Stimulated activated CD8-positive, alpha-beta memory T cell treated with anti-CD3 and anti-CD28 coated beads, Interleukin-15, amount 100 ng/mL, for 24 hours (primary cell): ENCODE measurements at regions not wholly inside any gene's neighbourhood (a gene's known extent, or its start where the extent isn't known, plus 50 kb on each side); places are given as distances from the start of the nearest gene placed in this dataset.
"Not testable (repeated sequence)": the region's sequence is repeated elsewhere in the genome, so short reads cannot be mapped to it uniquely, and the experiment has no call there.

Experiments
- DNase-seq: peaks from one replicate; pipeline ENCODE4 v3.0.0-alpha.2; 2020; ENCODE audit warnings: low read depth

DNA sequence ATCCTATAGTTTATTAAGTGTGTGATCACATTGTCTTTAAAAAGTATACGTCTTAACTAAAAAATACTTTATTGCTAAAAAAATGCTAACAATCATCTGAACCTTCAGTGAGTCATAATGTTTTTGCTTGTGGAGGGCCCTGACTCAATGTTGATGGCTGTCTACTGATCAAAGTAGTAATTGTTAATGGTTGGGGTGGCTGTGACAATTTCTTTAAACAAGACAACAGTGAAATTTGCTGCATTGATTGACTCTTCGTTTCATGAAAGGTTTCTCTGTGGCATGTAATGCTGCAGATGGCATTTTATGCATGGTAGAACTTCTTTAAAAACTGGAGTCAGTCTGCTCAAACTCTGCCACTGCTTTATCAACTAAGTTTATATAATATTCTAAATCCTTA lies 101.4 kb upstream of the IL15 start:
- no peak for DNase-seq

DNA sequence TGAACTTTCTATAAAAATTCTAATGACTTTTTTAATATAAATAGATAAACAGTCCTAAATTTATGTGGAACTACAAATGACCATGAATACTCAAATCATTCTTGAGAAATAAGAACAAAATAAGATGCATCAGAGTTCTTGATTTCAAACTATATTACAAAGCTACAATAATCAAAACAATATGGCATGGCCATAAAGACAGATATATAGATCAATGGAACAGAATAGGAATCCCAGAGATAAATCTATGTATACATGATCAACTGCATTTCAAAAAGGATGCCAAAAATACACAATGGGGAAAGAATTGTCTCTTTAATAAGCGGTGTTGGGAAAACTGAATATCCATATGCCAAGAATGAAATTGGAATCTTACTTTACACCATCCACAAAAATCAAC lies 98.4 kb upstream of the IL15 start:
- DNase-seq, result no peak

DNA sequence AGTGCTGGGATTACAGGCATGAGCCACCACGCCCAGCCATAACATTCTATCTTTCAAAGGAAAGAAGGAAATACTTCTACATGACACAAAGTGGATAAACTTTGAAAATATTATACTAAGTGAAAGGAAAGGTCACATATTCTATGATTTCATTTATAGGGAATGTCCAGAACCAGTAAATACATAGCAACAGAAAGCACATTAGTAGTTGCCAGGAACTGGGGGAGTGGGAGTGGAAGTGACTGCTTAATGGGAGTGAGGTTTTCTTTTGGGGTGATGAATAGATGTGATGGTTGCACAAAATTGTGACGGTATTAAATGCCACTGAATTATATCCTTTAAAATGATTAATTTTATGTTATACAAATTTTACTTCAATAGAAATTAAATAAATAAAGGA lies 95.7 kb upstream of the IL15 start:
- no peak for DNase-seq

DNA sequence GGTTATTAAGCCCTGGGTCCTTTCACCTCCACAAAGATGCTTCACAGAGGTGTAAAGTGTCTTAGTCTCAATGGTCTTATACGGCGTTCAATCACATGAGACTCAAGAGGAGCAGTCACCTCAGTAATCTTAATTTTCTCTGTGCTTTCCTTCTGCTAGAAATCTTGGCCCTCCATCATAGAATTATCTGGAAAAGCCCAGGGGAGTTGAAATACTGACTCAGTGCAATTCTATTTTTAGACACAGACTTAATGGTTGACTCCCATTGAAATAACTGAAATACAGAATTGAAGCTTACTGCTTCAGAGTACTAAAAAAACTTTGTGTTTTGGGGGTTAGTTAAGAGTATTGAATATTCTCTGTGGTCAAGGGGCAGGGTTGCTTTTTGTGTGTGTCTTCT lies 94.5 kb upstream of the IL15 start:
- DNase-seq, result no peak

DNA sequence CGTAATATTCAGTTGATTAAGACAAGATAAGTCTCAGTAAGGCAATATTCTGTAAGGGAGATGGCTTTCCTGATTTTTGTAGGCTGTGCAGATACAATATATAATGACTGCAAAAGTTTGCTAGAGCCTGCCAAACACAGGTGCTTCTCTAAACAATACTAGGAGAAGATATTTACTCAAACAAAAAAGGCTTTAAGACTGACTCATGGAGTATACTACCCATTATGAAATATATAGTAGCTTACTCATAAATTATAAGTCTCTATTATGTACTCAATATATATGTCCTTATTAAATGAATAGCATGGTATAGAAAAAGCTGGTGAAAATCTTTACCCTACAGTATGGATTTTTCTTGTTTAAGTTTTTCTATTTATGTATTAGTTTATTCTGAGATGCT lies 93.2 kb upstream of the IL15 start:
- DNase-seq, result no peak

DNA sequence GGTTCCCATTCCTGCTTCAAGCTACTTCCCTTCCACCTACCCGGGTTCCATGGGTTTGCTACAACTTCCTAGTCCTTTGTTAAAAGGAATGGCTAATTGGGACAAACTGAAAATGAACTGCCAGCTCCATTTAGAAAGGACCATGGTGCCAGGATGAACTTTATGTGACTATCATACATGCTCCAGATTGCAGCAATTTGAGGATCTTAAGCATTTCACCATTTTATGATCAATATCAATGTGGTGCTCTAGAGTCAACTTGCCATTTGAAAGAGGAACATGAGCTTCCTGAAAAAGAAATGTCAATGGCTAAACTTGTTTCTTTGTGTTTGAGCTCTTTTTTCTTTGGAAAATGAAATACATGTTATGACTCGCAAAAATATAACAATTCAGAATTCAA lies 92.7 kb upstream of the IL15 start:
- no peak for DNase-seq

DNA sequence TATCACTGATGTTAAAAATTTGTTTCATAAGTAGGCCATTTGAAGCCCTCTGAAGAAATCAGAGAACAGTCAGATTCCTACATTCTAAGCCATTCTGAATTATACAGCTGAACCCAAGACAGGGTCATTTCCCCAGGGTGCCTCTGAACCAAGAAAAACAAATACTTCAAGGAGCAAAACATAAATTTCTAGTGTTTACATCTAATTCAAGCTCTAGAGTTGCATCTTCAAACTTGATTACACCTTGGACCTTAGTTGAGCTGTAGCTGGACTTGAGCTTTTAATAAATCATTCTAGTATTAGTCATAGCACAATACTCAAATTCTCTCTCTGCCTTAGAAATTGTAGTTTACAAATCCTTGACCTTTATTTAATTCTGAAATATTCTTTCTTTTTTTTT lies 87.6 kb upstream of the IL15 start:
- DNase-seq, result no peak

DNA sequence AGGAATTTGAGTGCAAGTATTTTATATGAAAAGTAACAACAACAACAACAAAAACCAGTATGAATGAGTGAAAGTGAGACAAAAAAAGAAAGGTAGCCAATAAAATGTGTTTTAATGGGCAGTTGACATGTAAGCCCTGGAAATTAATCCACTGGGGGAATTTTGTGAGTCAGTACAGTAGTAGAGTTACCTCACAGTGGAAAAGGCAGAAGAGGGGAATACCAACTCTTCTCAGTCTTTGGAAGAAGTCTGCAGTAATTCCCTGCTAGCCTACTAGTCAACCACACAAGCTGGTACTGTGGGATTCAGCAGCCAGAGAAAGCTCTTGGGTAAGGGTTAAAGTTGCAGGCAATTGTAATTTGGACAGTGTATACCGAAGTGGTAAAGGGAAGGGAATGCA lies 76.3 kb upstream of the IL15 start:
- DNase-seq, result no peak

DNA sequence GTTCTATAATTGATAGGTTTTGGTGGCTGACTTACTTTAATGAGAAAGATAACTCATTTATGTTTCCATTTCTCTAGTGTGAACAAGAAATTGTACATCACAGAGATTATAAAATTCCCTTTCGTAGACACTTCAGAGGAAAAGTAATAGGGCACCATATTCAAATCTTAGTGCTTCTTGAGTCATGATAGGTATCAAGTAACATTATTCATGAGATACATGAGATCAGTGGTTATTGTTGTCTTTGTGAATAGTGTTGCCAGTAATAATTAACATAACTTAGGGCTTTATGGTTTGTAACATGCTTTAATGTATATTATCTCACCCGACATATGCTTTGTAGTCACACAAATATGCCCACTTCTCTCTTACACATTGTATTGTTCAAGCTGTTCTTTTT lies 73.7 kb upstream of the IL15 start:
- no peak for DNase-seq

DNA sequence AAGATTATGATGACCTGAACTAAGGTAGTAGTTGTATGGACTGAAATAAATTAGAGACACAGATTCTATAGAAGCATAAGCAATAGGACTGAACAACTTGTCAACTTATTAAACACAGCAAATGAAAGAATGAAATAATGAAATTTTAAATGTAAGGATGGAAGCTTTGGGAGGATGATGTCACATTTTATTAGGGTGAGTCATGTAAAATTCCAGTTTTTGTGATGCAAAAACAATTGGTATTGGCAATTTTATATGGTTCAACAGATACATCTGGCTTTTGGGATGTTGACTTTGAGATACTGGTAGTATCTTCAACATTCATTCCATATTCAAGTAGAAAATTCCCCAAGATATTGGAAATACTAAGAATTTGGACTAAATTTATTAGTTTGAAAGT lies 72.7 kb upstream of the IL15 start:
- DNase-seq, result no peak

DNA sequence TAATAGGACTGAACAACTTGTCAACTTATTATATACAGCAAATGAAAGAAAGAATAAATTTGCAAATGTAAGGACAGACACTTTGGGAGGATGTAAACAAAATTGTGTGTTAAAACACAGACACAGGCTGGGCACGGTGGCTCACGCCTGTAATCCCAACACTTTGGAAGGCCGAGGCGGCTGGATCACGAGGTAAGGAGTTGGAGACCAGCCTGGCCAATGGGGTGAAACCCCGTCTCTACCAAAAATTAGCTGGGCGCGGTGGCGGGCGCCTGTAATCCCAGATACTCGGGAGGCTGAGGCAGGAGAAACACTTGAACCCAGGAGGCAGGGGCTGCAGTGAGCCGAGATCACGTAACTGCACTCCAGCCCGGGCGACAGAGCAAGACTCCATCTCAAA lies 71.4 kb upstream of the IL15 start:
- not testable (repeated sequence) for DNase-seq

DNA sequence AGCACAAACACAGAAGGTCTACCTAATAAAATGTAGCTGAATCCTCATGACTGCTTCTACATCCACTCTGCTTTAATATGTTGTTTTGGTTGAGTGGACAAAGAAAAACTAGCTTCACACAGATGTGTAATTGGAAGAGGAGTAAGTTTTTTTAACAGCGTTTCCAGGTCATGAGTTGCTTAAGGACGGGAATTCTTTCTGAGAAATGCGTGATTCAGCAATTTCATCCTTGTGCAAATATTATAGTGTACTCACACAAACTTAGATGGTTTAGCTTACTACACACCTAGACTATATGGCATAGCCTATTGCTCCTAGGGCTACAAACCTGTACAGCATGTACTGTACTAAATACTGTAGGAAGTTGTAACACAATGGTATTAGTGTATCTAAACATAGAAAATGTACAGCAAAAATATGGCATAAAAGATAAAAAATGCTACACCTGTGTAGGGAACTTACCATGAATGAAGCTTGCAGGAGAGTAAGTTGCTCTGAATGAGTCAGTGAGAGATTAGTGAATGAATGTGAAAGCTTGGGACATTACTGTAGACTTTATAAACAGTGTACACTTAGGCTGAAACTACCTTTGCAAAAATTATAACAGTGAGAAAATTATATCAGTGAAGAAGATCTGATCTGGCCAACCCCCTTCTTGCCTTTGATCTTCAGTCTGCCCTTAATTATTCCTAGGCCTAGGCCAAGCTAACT lies 70.8 kb upstream of the IL15 start:
- no peak for DNase-seq

DNA sequence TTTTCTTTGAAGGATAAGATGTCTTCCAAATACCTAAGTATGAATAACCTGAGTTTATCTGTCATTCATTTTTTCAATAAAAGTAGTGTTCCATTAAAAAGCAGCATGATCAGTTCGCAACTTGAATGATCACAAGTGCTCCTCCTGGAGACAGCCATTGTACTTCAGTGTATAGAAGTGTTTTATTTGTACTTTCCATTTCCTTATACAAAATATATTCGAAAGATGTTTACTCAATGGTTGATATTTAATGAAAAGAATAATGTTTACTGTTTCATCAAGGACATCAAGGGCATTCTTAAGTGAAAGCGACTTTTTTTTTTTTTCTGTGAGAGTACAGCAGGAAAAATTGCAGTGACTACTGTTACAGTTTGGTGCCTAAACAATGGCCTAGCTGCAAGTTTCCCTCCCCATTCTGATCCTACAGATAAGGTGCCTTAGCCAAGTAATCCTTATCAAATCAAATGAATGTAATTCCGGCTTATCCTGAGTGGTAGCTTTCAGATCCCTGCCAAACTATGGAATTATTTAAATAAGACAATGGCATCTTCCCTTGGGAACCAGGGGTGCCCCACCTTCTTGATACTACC lies 69.0 kb upstream of the IL15 start:
- DNase-seq, result no peak

DNA sequence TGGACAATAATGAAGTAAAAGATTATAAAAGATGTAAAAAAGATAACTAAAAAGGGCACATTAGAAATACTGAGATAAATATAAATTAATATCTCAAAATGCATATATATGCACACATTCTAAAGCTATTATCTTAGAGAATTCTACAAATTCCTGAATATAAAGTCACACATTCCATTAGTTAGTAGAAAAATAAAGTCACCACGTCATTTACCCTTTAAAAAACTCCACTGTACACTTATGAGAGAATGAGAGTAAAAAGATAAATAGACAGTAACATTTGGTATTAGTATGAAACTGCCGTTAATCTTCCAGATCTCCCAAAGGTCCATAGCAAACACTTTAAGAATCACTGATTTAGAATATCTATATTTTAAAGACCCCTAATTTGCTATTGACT lies 67.2 kb upstream of the IL15 start:
- no peak for DNase-seq

DNA sequence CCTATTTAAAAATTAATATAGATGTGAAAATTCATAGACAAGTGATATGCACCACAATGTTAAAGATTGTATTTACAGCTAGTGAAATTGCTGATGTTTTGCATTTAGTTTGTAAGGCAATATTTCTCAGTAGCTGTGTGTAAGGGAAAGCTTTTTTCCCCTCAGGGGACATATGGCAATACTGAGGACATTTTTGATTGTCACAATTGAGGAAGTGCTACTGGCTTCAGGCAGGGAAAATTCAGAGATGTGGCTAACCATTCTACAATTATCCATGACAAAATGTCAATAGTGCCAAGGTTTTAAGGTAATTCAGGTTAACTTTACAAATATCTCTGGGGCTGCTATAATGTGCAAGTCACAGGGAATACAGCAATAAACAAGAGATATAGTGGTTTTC lies 66.1 kb upstream of the IL15 start:
- no peak for DNase-seq

DNA sequence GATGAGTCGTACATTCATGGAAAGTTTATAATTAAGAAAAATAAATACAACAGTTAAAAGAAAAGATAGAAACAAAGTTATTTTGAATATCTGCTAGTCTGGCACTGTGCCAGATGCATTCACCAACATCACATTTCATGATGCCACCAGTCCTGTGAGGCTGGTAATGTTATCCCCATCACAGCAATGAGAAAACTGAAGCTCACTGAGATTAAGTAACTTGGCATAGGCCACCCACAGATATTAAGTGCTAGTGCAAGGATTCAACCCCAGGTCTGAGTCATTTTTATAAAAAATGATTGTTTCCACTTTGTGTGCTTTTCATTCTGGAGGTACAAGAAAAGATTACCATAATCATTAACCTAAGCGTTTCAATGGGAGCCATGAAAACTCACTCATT lies 65.0 kb upstream of the IL15 start:
- DNase-seq, result no peak

DNA sequence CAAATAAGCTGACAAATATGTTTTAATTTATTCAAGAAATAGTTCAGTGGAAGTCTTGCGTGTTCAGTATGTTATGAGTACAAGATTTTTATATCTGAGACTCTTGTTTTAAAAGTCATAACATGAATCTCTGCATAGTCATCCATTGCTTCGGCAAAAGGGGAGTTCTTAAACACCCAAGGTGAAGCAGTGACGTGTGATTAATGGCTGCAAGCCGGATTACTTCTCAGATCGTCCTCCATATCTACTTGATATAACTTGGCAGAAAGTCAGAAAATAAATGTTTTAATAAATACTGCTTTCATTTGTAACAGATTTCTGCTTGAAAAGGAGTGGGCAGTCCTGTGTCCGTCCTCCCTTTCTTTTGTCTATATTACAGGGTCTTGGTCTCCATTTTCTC lies 64.6 kb upstream of the IL15 start:
- DNase-seq, result no peak

DNA sequence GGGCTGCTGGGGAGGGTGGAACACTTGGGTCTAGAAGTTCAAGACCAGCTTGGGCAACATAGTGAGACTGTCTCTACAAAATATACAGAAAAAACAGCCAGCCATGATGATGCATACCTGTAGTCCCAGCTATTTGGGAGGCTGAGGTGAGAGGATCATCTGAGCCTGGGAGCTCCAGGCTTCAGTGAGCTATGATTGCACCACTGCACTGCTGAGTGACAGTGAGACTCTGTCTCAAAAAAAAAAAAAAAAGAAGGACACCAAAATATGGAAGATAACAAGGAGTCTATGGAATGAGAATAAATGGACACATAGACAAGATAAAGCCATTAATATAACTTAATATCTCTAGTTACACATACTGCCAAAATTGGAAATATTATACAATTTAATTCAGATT lies 62.7 kb upstream of the IL15 start:
- DNase-seq, result no peak

DNA sequence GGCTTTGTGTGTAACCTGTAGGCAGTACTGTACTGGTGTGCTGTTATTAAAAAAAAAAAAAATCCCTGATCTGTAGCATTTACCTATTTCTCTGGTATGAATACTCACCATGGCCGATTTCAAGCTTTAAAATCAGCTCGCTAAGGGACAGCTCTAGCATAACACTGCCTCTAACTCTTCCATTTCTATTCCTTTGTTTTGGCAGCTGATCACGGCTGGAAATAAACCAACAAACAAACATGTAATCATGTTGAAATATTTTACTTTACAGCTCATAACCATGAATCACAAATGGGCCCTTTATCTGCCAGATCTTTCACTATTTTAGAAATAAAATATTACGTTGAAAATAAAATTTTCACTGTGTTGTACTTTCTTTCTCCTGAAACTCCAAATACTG lies 60.5 kb upstream of the IL15 start:
- DNase-seq, result no peak

DNA sequence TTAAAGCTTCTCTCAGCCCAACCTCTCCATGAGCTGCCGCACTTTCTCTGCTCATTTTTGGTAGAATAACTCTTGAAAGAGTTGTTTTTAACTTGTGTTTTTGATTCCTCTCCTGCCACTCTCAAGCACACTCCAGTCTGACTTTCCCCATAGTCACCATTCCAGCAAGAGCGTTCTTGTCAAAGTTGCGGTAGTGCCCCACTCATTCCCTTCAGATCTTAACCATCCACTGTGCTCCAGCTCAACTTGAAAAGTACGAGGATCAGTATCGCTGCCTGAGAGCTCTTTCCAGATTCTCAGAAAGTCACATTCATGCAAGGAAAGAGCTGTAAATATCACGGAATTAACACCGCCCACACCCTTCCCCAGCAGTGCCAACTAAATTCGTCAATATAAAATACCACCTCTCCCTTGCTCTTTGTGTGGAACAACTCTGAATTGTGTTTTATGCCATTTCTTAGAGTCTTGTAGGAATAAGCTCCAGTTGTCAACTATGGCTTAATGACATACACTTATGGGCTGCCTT lies 59.7 kb upstream of the IL15 start:
- DNase-seq, result no peak

DNA sequence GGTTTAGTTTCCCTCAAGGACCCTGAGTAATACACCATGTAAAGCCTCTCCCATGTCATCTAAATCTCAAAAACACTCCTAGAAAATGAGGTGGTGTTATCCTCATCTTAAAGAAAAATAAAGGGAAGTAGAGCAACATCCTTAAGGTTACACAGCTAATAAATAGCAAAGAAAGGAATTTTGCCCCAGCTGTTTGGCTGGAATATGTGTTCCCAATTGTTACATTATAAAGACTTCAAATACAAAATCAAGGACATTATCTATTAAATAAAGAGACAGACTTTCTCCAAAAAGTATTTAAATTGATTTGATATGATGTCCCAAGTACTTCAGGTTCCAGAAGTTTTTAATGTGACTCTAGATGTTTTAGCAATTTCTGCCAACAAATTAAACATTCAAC lies 57.9 kb upstream of the IL15 start:
- DNase-seq, result no peak

DNA sequence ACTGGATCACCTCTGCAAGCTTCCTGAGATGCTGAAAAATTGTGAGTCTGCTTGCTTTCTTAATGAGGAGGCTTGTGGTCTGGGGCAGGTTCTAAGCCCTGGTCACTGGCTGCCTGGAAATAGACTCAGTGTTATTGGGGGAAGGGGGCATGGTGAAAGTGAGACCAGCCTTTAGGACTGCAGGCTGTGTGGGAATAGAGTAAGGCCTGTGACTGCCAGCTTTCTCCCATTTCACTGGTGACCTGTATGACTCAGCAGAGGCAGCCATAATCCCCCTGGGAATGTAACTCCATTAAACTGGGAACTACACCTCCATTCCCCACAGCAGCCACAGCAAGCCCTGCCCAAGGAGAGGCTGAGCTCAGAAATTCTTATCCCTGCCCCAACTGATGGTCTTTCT lies 55.9 kb upstream of the IL15 start:
- DNase-seq, result no peak
